ENCODE measurements at regions not wholly inside any gene's neighbourhood (a gene's known extent, or its start where the extent isn't known, plus 50 kb on each side); places are given as distances from the start of the nearest gene placed in this dataset.
"Not testable (repeated sequence)": the region's sequence is repeated elsewhere in the genome, so short reads cannot be mapped to it uniquely, and the experiment has no call there.

DNA sequence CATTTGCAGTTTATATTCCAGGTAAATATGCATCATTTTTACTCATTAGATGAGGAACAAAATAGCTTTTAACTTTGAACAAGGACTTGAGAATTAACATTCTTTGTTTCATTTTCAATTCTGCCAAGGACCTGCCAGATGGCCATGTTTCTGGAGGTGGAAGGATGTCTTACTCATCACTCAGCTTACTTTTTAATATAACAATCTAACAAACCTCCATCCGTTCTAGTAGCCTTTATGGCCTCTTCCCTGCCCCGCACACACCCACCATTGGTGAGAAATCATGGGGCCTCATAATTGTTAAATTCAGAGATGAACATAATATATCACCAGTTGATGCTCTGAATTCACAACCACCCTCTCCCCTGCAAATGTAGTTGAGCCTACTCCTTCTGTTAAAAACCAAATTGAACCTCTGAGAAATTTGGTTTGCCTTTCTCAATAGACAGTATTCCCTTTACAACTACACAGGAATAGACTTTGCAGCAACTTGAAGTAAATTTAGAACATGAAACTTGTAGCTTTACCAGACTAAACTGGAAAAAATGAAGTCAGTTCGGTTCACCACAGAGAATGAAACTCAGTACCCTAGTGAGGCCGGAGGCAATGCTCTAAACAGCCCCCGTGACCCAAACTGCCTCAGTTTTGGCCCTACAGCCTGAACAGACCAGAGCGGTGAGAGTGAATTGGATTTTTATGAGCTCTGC is 50.1 kb upstream of the ACSL4 start:
- DNase-seq = no peak

- DNase-seq = no peak
Measured at GRCh38 chrX:109783701-109784079, 50.6 kb upstream of the ACSL4 start.

- no peak for DNase-seq
Measured at GRCh38 chrX:109785053-109785452, 52.0 kb upstream of the ACSL4 start.

GRCh38 chrX:109790511-109790910 is 57.5 kb upstream of the ACSL4 start:
- not testable (repeated sequence) for DNase-seq

DNA sequence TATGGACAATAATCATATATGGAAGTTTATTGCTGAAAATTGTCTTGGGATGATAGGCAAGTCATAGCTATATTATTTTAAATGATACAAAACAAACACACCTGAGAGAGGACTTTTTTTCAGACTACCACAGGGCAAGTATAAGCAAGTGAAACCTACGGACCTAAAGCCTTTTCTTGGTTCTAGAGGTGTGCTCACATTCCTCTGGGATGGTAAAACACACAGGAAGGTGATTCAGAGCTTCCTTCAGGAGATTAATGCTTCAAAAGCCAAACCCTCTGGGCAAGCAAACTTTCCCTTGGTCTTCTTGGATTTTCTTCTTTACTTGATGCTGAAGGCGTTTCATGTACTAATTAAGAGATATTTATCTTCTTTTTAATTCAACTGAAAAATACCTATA is 60.1 kb upstream of the ACSL4 start:
- DNase-seq = no peak

DNA sequence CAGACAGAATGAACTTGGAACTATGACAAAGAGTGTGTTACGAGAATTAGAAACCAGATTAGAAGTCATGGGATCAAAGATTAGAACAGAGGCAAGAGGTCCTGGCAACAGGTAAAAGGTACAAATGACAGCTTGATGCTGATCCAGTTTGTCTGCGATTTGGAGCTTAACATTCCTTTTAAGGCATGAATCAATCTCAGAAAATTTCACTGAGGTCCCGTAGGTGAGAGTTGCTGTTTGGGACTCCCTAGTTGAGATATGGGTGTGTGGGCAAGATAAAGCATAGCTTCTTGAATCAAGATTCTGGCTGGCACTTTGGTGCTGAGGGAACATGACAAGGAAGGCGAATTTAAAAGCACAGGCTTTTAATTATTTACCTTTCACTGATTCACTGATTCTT is 62.6 kb upstream of the ACSL4 start:
- no peak for DNase-seq

GRCh38 chrX:109797311-109797975 is 64.4 kb upstream of the ACSL4 start:
- DNase-seq = peak; percentile 67

- no peak for DNase-seq
Measured at GRCh38 chrX:109812236-109812635, 79.2 kb upstream of the ACSL4 start.

- DNase-seq = no peak
Measured at GRCh38 chrX:109813236-109813635, 80.2 kb upstream of the ACSL4 start.

DNA sequence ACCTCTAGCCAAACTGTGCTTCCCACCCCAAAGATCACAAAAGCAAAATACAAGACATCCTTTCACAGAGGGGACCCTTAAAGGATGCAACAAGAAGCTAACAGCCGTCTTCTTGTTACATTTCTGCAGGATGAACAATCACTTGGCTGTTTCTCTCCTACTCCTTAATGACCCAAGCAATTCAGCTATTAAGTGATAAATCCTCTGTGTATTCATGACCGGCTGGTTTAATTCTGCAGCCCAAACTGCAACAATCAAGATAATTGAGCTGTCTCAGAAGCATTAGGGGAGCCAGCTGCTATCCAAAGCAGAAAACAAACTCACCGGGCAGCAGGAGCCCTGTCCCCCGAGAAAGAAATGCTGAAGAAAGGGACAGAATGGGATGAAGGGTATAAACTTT is 85.9 kb upstream of the ACSL4 start:
- DNase-seq = no peak

- DNase-seq = no peak
Measured at GRCh38 chrX:109822861-109823260, 89.8 kb upstream of the ACSL4 start.

DNA sequence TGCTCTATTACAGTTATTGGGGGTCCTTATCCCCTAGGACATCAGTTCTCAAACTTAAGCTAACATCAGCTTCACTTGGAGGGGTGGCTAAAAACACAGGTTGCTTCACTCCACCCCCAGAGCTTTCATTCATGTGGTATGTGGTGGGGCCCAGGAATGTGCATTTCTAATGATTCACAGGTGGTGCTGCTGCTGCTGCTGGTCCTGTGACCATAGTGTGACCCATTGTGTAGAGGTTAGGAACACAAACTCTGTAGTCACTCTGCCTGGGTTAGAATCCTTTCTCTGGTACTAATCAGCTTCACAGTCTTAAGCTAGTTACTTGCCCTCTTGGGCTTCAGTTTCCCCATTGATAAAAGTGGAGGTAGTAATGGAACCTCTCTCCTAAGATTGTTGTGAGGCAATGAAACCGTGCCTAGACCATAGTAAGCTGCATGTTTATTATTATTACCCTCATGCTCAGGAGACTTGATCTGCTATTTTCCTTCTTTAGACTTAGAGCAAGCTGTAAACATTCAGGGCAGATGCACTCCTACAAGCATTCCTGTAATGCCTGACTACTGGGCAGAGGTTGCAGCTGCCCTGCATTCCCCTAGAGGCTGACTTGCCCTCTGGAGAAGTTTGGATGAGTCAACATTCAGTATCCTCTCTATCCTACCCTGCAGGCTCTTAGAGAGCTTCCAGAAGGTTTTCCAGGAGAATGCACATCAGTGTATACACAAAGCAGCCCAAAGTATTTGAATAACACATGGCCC is 94.1 kb upstream of the ACSL4 start:
- DNase-seq = no peak

DNA sequence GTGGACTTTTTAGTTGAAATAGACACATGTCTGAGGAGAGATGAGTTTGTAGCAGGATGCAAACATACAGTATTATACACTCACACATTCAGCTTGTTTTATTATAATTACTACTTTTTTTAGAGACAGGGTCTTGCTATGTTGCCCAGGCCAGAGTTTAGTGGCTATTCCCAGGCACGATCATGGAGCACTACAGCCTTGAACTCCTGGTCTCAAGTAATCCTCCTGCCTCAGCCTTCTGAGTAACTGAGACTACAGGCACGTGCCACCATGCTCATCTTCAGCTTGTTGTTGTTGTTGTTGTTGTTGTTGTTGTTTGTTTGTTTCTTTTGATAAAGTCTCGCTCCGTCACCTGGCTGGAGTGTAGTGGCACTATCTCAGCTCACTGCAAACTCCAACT is 94.7 kb upstream of the ACSL4 start:
- no peak for DNase-seq

GRCh38 chrX:109830157-109830703 is 97.2 kb upstream of the ACSL4 start:
- DNase-seq = no peak

DNA sequence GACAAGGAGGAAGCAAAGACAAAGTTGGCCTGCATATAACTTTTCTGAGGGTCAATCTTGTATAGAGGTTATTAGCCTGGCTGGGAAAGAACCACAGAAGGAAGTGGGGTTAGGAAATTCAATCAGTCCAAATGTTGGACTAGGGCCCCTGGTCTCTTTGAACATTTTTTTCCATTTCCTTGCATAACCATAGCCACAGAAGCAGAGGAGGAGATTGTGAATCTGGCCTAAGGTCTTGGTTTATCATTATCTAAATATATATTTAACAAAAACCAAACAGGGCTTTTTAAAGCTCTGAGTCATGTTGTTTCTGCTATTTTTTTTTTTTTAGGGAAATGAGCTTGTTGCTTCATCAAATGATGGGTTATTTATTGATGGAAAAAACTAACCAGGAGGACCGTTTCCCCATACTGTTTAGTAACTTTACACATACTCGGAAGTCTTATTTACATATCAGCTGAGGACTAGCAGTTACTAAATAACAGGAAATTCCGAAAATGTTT is 97.7 kb upstream of the ACSL4 start:
- DNase-seq = no peak

DNA sequence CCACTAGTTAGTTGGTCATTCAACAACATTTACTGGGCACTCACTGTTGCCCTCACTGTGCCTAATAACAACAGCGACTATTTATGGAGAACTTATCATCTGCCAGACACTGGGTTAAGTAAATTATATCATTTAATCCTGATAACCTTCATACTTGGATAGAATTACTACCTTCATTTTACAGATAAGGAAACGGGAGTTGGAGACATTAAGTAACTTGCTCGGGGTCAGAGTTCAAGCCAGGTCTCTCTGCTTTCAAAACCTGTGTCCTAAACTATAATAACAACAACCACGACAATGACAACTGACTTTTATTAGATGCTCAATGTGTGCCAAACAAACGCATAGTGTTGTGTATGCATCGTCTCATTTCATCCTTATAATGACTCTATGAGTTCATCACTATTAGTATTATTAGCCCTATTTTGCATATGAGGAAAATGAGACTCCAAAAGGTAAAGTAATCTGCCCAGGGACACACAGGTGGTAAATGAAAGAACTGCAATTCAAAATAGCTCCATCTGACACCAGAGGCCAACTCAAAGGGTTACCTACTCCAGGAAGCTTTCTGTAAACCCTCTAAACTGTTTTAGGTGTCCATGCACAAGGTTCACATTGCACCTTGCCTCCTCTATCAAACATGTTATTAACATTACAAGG is 98.4 kb upstream of the ACSL4 start:
- no peak for DNase-seq

GRCh38 chrX:109839694-109840567 is 106.9 kb upstream of the ACSL4 start:
- DNase-seq = no peak

- DNase-seq = no peak
Measured at GRCh38 chrX:109840585-109840984, 107.5 kb upstream of the ACSL4 start.

GRCh38 chrX:109841257-109841656 is 108.2 kb upstream of the ACSL4 start:
- DNase-seq = no peak

- no peak for DNase-seq
Measured at GRCh38 chrX:109841869-109842579, 109.0 kb upstream of the ACSL4 start.

DNA sequence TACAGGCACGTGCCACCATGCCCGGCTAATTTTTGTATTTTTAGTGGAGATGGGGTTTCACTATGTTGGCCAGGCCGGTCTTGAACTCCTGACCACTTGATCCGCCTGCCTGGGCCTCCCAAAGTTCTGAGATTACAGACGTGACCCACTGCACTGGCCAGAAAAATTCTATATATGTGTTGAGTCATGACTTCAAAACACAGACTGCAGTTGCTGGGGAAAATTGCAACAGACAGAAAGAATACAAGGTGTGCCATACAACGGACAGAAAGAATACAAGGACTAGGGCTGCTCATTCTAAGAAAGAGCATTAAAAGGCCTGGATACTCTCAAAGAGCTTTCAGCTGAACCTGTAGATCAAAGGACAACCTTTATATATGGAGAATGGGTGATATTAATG is 109.6 kb upstream of the ACSL4 start:
- DNase-seq = no peak

All from NCI-H1092 treated with DMSO at 0.1 percent for 48 hours (cell line).